Activated naive CD4-positive, alpha-beta T cell treated with anti-CD3 and anti-CD28 coated beads, Interleukin-2, amount 50 U/mL, for 24 hours (primary cell): ENCODE measurements at regions not wholly inside any gene's neighbourhood (a gene's known extent, or its start where the extent isn't known, plus 50 kb on each side); places are given as distances from the start of the nearest gene placed in this dataset.

Experiments
- H3K27ac Mint-ChIP-seq: one replicate; pipeline ENCODE4 v1.8.0; 2021; ENCODE audit warnings: mild to moderate bottlenecking, mixed read lengths
- H3K27me3 Mint-ChIP-seq: one replicate; pipeline ENCODE4 v1.8.0; 2021; ENCODE audit warnings: mixed read lengths
- H3K36me3 Mint-ChIP-seq: one replicate; pipeline ENCODE4 v1.8.0; 2021; ENCODE audit warnings: mixed read lengths
- H3K4me1 Mint-ChIP-seq: one replicate; pipeline ENCODE4 v1.8.0; 2021; ENCODE audit warnings: mixed read lengths
- H3K4me3 Mint-ChIP-seq: one replicate; pipeline ENCODE4 v1.8.0; 2021; ENCODE audit warnings: mild to moderate bottlenecking, mixed read lengths
- H3K9me3 Mint-ChIP-seq: one replicate; pipeline ENCODE4 v1.8.0; 2021; ENCODE audit warnings: mixed read lengths

DNA sequence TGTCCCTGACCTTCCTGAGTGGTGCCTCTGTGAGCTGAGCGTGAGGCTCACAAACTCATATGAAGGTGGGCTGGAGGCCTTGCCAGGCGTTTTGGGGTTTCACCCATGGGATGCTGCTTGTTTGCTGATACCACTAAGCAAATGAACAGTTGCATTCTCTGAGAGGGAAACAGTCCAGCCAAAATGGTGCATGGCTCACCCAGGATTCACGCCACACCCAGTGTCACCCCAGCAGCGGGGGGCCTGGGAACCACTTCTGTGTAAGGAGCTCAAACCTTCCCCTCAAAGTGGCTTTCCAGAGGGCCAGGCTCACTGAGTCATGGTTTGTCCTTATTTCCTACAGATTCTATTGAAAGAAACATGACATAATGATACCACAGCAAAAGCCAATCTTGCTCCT lies 928.1 kb downstream of the TBC1D22A start:
- Mint-ChIP-seq H3K27ac (no peak overlapping the region), H3K4me3 (no peak overlapping the region), H3K36me3 (no peaks in the 10 kb centered on the region), H3K4me1 (no peaks in the 10 kb centered on the region), H3K9me3 (no peaks in the 10 kb centered on the region), H3K27me3 (peaks cover 1% of the 10 kb centered on the region)

- Mint-ChIP-seq H3K4me3 (no peak overlapping the region), H3K4me1 (no peaks in the 10 kb centered on the region), H3K9me3 (no peaks in the 10 kb centered on the region), H3K36me3 (no peaks in the 10 kb centered on the region), H3K27ac (no peak overlapping the region), H3K27me3 (peaks cover 1% of the 10 kb centered on the region)
Observed at GRCh38 chr22:47690166-47690565, 927.7 kb downstream of the TBC1D22A start.

GRCh38 chr22:47687776-47688175 lies 925.3 kb downstream of the TBC1D22A start:
- H3K4me1 Mint-ChIP-seq, result no peaks in the 10 kb centered on the region
- peaks cover 1% of the 10 kb centered on the region for H3K27me3 Mint-ChIP-seq
- no peak overlapping the region for H3K4me3 Mint-ChIP-seq
- H3K36me3 Mint-ChIP-seq, result peaks cover 2% of the 10 kb centered on the region
- H3K27ac Mint-ChIP-seq, result no peak overlapping the region
- no peaks in the 10 kb centered on the region for H3K9me3 Mint-ChIP-seq

DNA sequence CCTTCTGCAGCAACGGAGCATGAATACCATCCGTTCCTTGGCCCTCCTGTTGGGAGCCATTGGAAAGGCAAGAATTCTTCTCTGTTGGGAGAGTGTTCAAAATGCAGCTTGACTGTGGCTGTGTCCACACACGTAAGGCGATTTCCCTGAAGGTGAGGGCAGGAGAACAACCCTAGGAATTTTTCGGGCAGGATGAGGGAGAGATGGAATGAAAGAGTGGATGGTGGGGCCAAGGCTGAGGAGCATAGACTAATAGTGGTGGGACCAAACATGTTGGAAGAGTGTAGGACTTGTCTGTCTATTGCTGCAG lies 924.9 kb downstream of the TBC1D22A start:
- H3K27me3 Mint-ChIP-seq, result peaks cover 1% of the 10 kb centered on the region
- peaks cover 2% of the 10 kb centered on the region for H3K36me3 Mint-ChIP-seq
- no peaks in the 10 kb centered on the region for H3K4me1 Mint-ChIP-seq
- no peak overlapping the region for H3K27ac Mint-ChIP-seq
- H3K9me3 Mint-ChIP-seq, result no peaks in the 10 kb centered on the region
- H3K4me3 Mint-ChIP-seq, result no peak overlapping the region

DNA sequence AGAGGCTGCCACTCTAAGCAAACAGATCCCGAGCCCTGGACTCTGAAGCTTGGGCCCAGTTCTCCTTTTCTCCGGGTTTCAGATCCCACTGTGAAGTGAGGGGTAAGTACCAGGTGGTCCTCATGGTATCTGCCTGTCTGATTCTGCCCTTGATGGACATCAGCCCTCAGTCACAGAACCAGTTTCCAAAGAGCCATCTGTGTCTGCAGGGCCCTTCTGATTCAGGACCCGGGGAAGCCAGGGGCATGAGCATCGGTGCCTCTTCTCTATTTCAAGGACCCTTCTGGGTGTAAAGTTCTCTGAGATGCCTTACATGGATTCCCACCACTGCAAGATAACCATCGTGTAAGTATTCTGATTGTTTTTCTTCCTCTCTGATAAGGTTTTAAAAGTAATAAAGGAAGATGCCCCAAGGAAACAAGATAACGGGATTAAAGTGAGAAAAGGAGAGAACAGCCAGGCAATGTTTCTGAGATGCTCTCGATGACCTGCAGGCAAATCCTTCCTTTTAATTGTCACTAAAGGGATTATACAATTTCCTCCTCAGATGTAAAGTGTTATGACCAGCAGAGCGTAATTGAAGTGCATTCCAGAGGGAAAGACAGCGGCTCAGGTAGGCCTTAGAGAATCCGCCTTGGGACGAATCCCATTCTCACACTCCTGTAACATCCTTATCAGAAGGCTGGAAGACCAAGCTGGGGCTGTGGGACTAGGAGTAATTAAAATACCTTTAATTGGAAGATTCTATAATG lies 924.3 kb downstream of the TBC1D22A start:
- no peak overlapping the region for H3K27ac Mint-ChIP-seq
- no peaks in the 10 kb centered on the region for H3K4me1 Mint-ChIP-seq
- H3K9me3 Mint-ChIP-seq, result no peaks in the 10 kb centered on the region
- peaks cover 2% of the 10 kb centered on the region for H3K36me3 Mint-ChIP-seq
- H3K27me3 Mint-ChIP-seq, result peaks cover 1% of the 10 kb centered on the region
- H3K4me3 Mint-ChIP-seq, result no peak overlapping the region

GRCh38 chr22:47681411-47682165 lies 919.1 kb downstream of the TBC1D22A start:
- no peaks in the 10 kb centered on the region for H3K27me3 Mint-ChIP-seq
- H3K9me3 Mint-ChIP-seq, result no peaks in the 10 kb centered on the region
- no peaks in the 10 kb centered on the region for H3K4me1 Mint-ChIP-seq
- H3K4me3 Mint-ChIP-seq, result no peak overlapping the region
- peaks cover 2% of the 10 kb centered on the region for H3K36me3 Mint-ChIP-seq
- H3K27ac Mint-ChIP-seq, result no peak overlapping the region

GRCh38 chr22:47678636-47679287 lies 916.3 kb downstream of the TBC1D22A start:
- no peaks in the 10 kb centered on the region for H3K4me1 Mint-ChIP-seq
- no peaks in the 10 kb centered on the region for H3K27me3 Mint-ChIP-seq
- no peaks in the 10 kb centered on the region for H3K9me3 Mint-ChIP-seq
- no peak overlapping the region for H3K4me3 Mint-ChIP-seq
- no peaks in the 10 kb centered on the region for H3K36me3 Mint-ChIP-seq
- H3K27ac Mint-ChIP-seq, result no peak overlapping the region

GRCh38 chr22:47678048-47678447 lies 915.6 kb downstream of the TBC1D22A start:
- Mint-ChIP-seq H3K4me3 (no peak overlapping the region), H3K27ac (no peak overlapping the region), H3K9me3 (no peaks in the 10 kb centered on the region)

DNA sequence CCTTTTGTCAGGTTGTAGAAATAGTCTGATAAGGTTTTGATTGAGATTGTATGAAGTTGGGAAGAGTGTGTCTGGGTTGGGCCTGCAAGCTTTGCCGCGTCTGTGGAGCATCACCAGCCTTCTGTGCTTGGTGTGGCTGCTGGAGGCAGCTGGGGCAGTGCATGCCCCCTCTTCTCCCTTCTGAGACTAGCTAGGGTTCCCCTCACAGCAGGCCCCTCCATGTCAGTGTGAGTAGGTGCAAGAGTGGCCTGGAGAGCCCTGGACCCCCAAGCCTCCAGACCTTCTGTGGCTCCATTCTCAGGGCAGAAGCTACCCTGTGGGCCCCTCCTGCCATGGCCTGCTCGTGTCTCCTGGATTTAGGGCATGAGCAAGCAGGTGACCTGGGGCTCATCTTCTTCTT lies 914.2 kb downstream of the TBC1D22A start:
- H3K9me3 Mint-ChIP-seq, result no peaks in the 10 kb centered on the region
- H3K4me3 Mint-ChIP-seq, result no peak overlapping the region
- H3K27me3 Mint-ChIP-seq, result no peaks in the 10 kb centered on the region
- H3K36me3 Mint-ChIP-seq, result no peaks in the 10 kb centered on the region
- no peak overlapping the region for H3K27ac Mint-ChIP-seq
- H3K4me1 Mint-ChIP-seq, result no peaks in the 10 kb centered on the region

More at GRCh38 chr22:47678048-47678447, 915.6 kb downstream of the TBC1D22A start:
- Mint-ChIP-seq H3K27me3 (no peaks in the 10 kb centered on the region), H3K36me3 (no peaks in the 10 kb centered on the region), H3K4me1 (no peaks in the 10 kb centered on the region)

DNA sequence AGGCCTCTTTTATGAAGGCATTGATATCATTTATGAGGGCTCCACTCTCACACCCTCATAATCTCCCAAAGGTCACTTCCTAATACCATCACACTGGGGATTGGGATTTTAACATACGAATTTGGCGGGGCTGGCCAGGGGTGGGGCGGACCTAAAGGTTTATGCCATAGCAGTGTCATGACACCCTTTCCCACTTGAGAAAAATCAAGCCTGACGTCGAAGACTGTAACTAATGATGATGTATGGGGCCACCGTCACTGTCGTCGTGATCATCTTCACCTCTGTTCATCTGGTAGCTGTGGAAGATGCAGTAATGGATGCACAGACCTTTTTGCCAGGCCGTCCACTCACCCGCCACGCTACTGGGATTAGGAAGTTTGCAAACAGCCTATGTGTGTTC lies 912.1 kb downstream of the TBC1D22A start:
- Mint-ChIP-seq H3K4me3 (no peak overlapping the region), H3K27me3 (no peaks in the 10 kb centered on the region), H3K27ac (no peak overlapping the region), H3K4me1 (no peaks in the 10 kb centered on the region), H3K36me3 (no peaks in the 10 kb centered on the region), H3K9me3 (no peaks in the 10 kb centered on the region)

GRCh38 chr22:47673557-47673956 lies 911.1 kb downstream of the TBC1D22A start:
- no peak overlapping the region for H3K4me3 Mint-ChIP-seq
- no peaks in the 10 kb centered on the region for H3K27me3 Mint-ChIP-seq
- H3K27ac Mint-ChIP-seq, result no peak overlapping the region
- H3K4me1 Mint-ChIP-seq, result no peaks in the 10 kb centered on the region
- no peaks in the 10 kb centered on the region for H3K9me3 Mint-ChIP-seq
- no peaks in the 10 kb centered on the region for H3K36me3 Mint-ChIP-seq

- H3K36me3 Mint-ChIP-seq, result no peaks in the 10 kb centered on the region
- H3K4me3 Mint-ChIP-seq, result no peak overlapping the region
- no peaks in the 10 kb centered on the region for H3K9me3 Mint-ChIP-seq
- no peak overlapping the region for H3K27ac Mint-ChIP-seq
- H3K27me3 Mint-ChIP-seq, result no peaks in the 10 kb centered on the region
- H3K4me1 Mint-ChIP-seq, result no peaks in the 10 kb centered on the region
Observed at GRCh38 chr22:47672526-47672925, 910.1 kb downstream of the TBC1D22A start.

DNA sequence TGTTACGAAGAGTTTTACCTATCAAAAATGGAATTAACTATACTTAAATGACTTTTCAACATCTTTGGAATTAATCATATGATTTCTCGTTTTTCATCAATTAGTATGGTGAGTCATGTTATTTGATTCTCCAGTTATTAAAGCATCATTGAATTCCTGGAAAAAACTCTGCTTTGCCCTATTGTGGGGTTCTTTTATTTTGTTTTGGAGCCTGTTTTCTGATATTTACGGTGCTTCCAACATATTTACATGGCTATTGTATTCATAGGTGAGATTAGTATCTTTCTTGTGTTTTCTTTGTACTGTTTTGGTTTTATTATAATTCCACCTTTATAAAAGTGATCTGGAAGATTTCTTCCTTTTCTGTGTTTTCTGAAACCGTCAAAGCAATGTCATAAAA lies 902.7 kb downstream of the TBC1D22A start:
- H3K27ac Mint-ChIP-seq, result no peak overlapping the region
- no peaks in the 10 kb centered on the region for H3K36me3 Mint-ChIP-seq
- peaks cover 11% of the 10 kb centered on the region for H3K9me3 Mint-ChIP-seq

GRCh38 chr22:47663615-47664605 lies 901.5 kb downstream of the TBC1D22A start:
- Mint-ChIP-seq H3K27ac (no peak overlapping the region), H3K36me3 (no peaks in the 10 kb centered on the region), H3K4me1 (no peaks in the 10 kb centered on the region), H3K9me3 (peaks cover 11% of the 10 kb centered on the region), H3K4me3 (no peak overlapping the region), H3K27me3 (no peaks in the 10 kb centered on the region)

More for the DNA sequence above, 902.7 kb downstream of the TBC1D22A start:
- Mint-ChIP-seq H3K4me1 (no peaks in the 10 kb centered on the region), H3K4me3 (no peak overlapping the region), H3K27me3 (no peaks in the 10 kb centered on the region)

GRCh38 chr22:47659467-47660223 lies 897.2 kb downstream of the TBC1D22A start:
- Mint-ChIP-seq H3K27me3 (no peaks in the 10 kb centered on the region), H3K27ac (no peak overlapping the region), H3K36me3 (no peaks in the 10 kb centered on the region), H3K4me1 (no peaks in the 10 kb centered on the region), H3K4me3 (no peak overlapping the region), H3K9me3 (peaks cover 4% of the 10 kb centered on the region)
